GM21390 (cell line): ENCODE measurements at regions not wholly inside any gene's neighbourhood (a gene's known extent, or its start where the extent isn't known, plus 50 kb on each side); places are given as distances from the start of the nearest gene placed in this dataset.

Source experiments
- ATAC-seq: cut with Tn5 transposase; IDR thresholded peaks from one replicate; pipeline ENCODE4 v1.9.1; 2021; ENCODE audit not compliant: unreplicated experiment

- ATAC-seq: peak; percentile 90
These were observed 76.6 kb upstream of the MAP4K3 start for GRCh38 chr2:39513641-39514094.

- ATAC-seq: no peak
These were observed 77.7 kb upstream of the MAP4K3 start for GRCh38 chr2:39514825-39515224.

GRCh38 chr2:39515273-39515896 is 78.3 kb upstream of the MAP4K3 start:
- ATAC-seq: no peak

- no peak for ATAC-seq
These were observed 78.8 kb upstream of the MAP4K3 start for GRCh38 chr2:39515897-39516346.

DNA sequence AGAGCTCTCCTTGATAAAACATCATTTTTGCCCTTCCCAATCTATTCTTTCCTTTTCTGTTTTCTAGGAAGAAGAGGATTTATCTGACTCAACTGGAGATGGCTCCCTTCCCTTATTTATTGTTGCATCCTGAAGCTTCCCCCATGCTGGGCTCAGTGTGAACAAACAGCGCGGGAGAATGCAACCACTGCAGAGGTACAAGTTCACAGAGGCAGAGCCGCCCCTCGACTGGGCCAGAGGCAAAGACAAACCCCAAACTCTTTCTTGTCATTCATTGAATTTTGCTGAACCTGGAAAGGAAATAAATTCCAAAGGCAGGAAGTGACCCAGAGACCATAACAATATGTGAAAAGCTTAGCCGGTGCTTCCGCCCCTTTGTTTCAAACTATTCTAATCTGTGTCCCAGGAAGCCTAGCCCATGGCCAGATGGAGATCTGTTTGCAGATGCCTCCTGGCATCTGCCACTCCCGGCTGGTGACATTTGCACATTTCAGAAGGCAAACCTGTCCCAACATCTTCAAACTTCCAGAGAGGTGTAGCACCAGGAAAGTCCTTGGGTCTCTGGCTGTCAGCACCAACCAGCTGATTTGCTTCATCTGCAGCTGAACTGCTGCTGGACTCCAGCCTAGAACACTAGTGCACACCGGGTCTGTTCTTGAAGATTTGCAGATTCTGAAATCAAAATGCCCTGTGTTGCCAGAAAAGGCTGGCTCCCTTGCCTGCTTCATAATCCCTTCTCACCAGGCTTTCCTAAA is 79.4 kb upstream of the MAP4K3 start:
- ATAC-seq: no peak

DNA sequence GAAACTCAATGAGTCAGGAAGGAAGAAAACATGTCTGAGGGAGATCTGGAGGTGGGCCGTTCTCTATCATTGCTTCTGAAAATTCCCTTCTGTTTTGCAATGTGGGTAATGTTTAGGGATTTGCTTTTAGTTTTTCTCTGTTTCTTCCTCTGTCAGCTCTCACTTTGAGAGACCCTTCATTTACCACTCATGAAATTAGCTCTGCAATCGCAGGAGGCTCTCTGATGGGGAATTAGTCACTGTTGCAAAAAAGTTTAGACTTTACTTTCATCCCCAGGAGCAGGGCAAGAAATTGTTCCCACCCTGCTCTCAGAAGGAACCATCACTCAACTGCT is 80.0 kb upstream of the MAP4K3 start:
- ATAC-seq: no peak

DNA sequence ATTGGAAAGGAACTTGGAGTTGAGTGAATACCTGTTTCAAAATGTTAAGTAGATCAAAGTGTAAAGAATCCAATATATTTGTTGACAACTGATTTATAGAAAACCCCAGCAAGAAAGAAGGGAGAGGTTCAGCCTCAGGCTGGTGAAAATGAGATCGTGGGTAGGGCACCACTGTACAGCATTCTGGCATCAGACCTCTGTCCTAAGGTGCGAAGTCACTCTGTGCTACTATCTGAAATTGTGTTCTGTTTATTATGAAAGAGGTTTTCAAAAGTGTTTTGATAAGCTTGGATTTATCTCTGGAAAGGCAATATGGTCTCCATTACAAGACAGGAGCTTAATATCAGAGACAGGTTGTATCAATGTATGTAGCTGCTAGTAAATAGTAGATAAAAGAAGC is 80.5 kb upstream of the MAP4K3 start:
- ATAC-seq: no peak

GRCh38 chr2:39519886-39520285 is 82.8 kb upstream of the MAP4K3 start:
- ATAC-seq: no peak

- no peak for ATAC-seq
These were observed 84.9 kb upstream of the MAP4K3 start for GRCh38 chr2:39521876-39522517.

DNA sequence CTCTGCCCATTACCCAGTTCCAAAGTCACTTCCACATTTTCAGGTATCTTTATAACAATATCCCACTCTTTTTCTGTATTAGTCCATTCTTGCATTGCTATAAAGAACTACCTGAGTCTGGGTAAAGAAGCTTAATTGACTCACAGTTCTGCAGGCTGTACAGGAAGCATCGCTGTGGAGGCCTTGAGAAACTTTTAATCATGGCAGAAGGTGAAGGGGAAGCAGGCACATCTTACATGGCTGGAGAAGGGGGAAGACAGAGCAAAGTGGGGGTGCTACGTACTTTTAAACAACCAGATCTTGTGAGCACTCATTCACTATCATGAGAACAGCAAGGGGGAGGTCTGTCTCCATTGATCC is 85.4 kb upstream of the MAP4K3 start:
- no peak for ATAC-seq

GRCh38 chr2:39523308-39524044 is 86.4 kb upstream of the MAP4K3 start:
- ATAC-seq: no peak

GRCh38 chr2:39524061-39524460 is 87.0 kb upstream of the MAP4K3 start:
- no peak for ATAC-seq

DNA sequence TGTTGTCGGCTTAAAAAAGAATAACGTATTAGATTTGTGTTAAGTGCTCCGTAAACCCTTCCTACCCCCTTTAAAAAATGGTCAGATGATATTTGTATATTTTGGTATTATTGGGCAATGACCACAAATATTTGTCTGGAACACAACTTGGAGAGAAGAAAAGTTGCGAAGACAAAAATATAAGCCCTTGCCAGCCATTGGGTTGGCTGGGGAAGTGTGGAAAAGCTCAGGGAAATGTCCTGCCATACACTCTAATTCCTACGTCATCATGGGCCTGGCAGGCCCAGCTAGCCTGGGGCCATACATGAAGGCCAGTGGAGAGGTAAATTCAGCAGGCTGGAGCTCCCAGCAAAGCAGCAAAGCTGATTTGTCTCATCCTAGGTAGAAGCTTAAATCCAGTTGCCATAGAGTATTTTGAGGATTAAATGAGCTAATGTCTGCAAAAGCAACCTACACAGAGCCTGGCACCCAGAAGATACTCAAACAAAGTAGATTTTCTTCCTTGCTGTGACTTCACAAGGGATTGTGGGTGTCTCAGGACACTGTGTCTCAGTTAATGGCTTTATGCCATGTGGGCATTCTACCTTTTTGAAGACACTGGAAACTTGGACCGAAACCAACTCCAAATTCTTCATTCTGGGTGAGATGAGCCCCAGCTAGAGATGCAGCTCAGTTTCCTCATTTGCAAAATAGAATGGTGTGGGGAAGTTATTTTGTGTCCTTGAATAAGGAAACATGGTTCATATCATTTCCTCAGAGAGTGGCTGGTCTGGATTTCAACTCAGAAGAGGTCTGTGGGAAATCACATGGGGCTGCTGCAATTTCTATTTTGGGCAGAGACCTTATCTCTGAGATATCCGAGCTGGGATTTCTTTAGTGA is 87.9 kb upstream of the MAP4K3 start:
- peak; percentile 12 for ATAC-seq

GRCh38 chr2:39525636-39526412 is 88.7 kb upstream of the MAP4K3 start:
- peak; percentile 34 for ATAC-seq

GRCh38 chr2:39528701-39529100 is 91.6 kb upstream of the MAP4K3 start:
- ATAC-seq: no peak

- ATAC-seq: no peak
These were observed 92.8 kb upstream of the MAP4K3 start for GRCh38 chr2:39529836-39530235.

GRCh38 chr2:39530411-39530866 is 93.4 kb upstream of the MAP4K3 start:
- no peak for ATAC-seq

- no peak for ATAC-seq
These were observed 94.2 kb upstream of the MAP4K3 start for GRCh38 chr2:39531220-39531777.

DNA sequence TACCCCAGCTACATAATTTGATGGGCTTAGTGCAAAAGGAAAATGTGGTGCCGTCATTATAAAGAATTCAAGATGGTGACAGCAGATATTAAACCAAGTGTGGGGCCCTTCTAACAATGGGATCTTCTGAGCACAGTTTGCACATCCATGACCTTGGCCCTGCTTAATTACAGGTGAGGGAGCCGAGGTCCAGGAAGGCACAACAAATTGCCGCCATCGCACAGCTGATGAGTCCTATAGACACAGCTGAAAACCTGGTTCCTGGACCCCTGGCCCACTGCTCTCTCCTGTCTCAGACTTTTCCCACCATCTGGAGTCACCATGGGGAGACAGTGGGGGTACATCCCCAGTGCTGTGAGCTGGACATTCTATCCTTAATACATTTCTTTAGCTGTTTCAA is 95.8 kb upstream of the MAP4K3 start:
- ATAC-seq: no peak
